Karpas-422 (cell line): ENCODE measurements at regions not wholly inside any gene's neighbourhood (a gene's known extent, or its start where the extent isn't known, plus 50 kb on each side); places are given as distances from the start of the nearest gene placed in this dataset.
A peak's percentile ranks its signal among the peaks of the same experiment; 100 is the strongest.

ENCODE experiments used
- DNase-seq: peaks from one replicate; pipeline ENCODE4 v3.0.0-alpha.2; 2015
- H2AFZ ChIP-seq: fragments of 200-600 bp; sonication (generic); 2 replicates; pipeline ENCODE4 v1.6.1; 2014; ENCODE audit warnings: antibody characterized with exemption, low read length, mixed read lengths
- H3K27ac ChIP-seq: fragments of 200-600 bp; sonication (generic); 2 replicates; pipeline ENCODE4 v1.5.1; 2014; ENCODE audit warnings: mild to moderate bottlenecking, low read length, moderate library complexity
- H3K27me3 ChIP-seq: fragments of 200-600 bp; sonication (generic); 2 replicates; pipeline ENCODE4 v1.6.1; 2014; ENCODE audit warnings: low read length, mixed read lengths
- H3K36me3 ChIP-seq: fragments of 200-600 bp; sonication (generic); 2 replicates; pipeline ENCODE4 v1.6.1; 2014; ENCODE audit warnings: low read length, mixed read lengths; ENCODE audit not compliant: insufficient read depth
- H3K4me1 ChIP-seq: fragments of 200-600 bp; sonication (generic); 2 replicates; pipeline ENCODE4 v1.6.1; 2014; ENCODE audit warnings: mild to moderate bottlenecking, low read length, mixed read lengths
- H3K4me2 ChIP-seq: fragments of 200-600 bp; sonication (generic); 2 replicates; pipeline ENCODE4 v1.6.1; 2014; ENCODE audit warnings: low read length, low read depth, mild to moderate bottlenecking; ENCODE audit not compliant: poor library complexity, severe bottlenecking
- H3K4me3 ChIP-seq: fragments of 200-600 bp; sonication (generic); 2 replicates; pipeline ENCODE4 v1.5.1; 2014; ENCODE audit warnings: mild to moderate bottlenecking, antibody characterized with exemption, low read length, mixed read lengths
- H3K79me2 ChIP-seq: fragments of 200-600 bp; sonication (generic); 2 replicates; pipeline ENCODE4 v1.6.1; 2014; ENCODE audit warnings: mild to moderate bottlenecking, low read length, mixed read lengths
- H3K9ac ChIP-seq: fragments of 200-600 bp; sonication (generic); 2 replicates; pipeline ENCODE4 v1.6.0; 2014; ENCODE audit warnings: low read length
- H3K9me2 ChIP-seq: fragments of 200-600 bp; sonication (generic), shearing (Covaris generic); replicated peaks from 2 replicates; pipeline ENCODE4 v1.6.0; 2014; ENCODE audit warnings: mild to moderate bottlenecking, low read length, moderate library complexity; ENCODE audit not compliant: insufficient read depth
- H3K9me3 ChIP-seq: fragments of 300-700, 200-600 bp; sonication (generic); 2 replicates; pipeline ENCODE4 v1.6.1; 2014; ENCODE audit warnings: low read length, mixed read lengths
- H4K20me1 ChIP-seq: fragments of 200-600 bp; sonication (generic); 2 replicates; pipeline ENCODE4 v1.6.1; 2014; ENCODE audit warnings: mild to moderate bottlenecking, antibody characterized with exemption, low read length, low read depth; ENCODE audit not compliant: insufficient read depth

- Histone ChIP-seq H3K9me3 (no peaks in the 10 kb centered on the region), H3K4me3 (no peak overlapping the region), H2AFZ (no peak overlapping the region), H3K27ac (no peak overlapping the region), H3K4me2 (no peak overlapping the region), H3K36me3 (no peaks in the 10 kb centered on the region), H3K4me1 (peaks cover 9% of the 10 kb centered on the region), H3K9me2 (no peaks in the 10 kb centered on the region), H3K9ac (no peak overlapping the region), H3K79me2 (no peaks in the 10 kb centered on the region), H4K20me1 (no peaks in the 10 kb centered on the region), H3K27me3 (no peaks in the 10 kb centered on the region)
- DNase-seq: no peak
Observed at GRCh38 chr6:56848105-56848504, 106.8 kb upstream of the BEND6 start.

GRCh38 chr6:56845032-56845431 is 109.9 kb upstream of the BEND6 start:
- no peaks in the 10 kb centered on the region for H3K79me2 ChIP-seq
- H3K36me3 ChIP-seq: no peaks in the 10 kb centered on the region
- no peaks in the 10 kb centered on the region for H3K9me2 ChIP-seq
- no peak overlapping the region for H2AFZ ChIP-seq
- H3K4me3 ChIP-seq: no peak overlapping the region
- no peak overlapping the region for H3K4me2 ChIP-seq
- H3K27ac ChIP-seq: no peak overlapping the region
- DNase-seq: no peak
- no peaks in the 10 kb centered on the region for H4K20me1 ChIP-seq
- no peak overlapping the region for H3K9ac ChIP-seq
- no peaks in the 10 kb centered on the region for H3K27me3 ChIP-seq
- H3K4me1 ChIP-seq: no peaks in the 10 kb centered on the region
- no peaks in the 10 kb centered on the region for H3K9me3 ChIP-seq

- no peak overlapping the region for H2AFZ ChIP-seq
- no peak overlapping the region for H3K4me2 ChIP-seq
- H3K79me2 ChIP-seq: no peaks in the 10 kb centered on the region
- H3K9me2 ChIP-seq: no peaks in the 10 kb centered on the region
- H3K27me3 ChIP-seq: no peaks in the 10 kb centered on the region
- no peaks in the 10 kb centered on the region for H3K4me1 ChIP-seq
- no peak overlapping the region for H3K4me3 ChIP-seq
- no peaks in the 10 kb centered on the region for H3K9me3 ChIP-seq
- no peak overlapping the region for H3K27ac ChIP-seq
- no peaks in the 10 kb centered on the region for H3K36me3 ChIP-seq
- no peak overlapping the region for H3K9ac ChIP-seq
- peak; percentile 66 for DNase-seq
- no peaks in the 10 kb centered on the region for H4K20me1 ChIP-seq
Observed at GRCh38 chr6:56843476-56844349, 111.2 kb upstream of the BEND6 start.

- Histone ChIP-seq H3K79me2 (no peaks in the 10 kb centered on the region), H3K9ac (no peak overlapping the region), H3K4me1 (no peaks in the 10 kb centered on the region), H2AFZ (no peak overlapping the region), H4K20me1 (no peaks in the 10 kb centered on the region), H3K4me3 (no peak overlapping the region), H3K36me3 (no peaks in the 10 kb centered on the region), H3K9me3 (no peaks in the 10 kb centered on the region), H3K4me2 (no peak overlapping the region), H3K27ac (no peak overlapping the region), H3K9me2 (no peaks in the 10 kb centered on the region), H3K27me3 (no peaks in the 10 kb centered on the region)
- DNase-seq: no peak
Observed at GRCh38 chr6:56842686-56843475, 112.0 kb upstream of the BEND6 start.

GRCh38 chr6:56841751-56842150 is 113.2 kb upstream of the BEND6 start:
- Histone ChIP-seq H3K4me1 (no peaks in the 10 kb centered on the region), H3K4me2 (no peak overlapping the region), H3K36me3 (no peaks in the 10 kb centered on the region), H3K4me3 (no peak overlapping the region), H3K27me3 (no peaks in the 10 kb centered on the region), H2AFZ (no peak overlapping the region), H3K9ac (no peak overlapping the region), H3K9me2 (no peaks in the 10 kb centered on the region), H4K20me1 (no peaks in the 10 kb centered on the region), H3K79me2 (no peaks in the 10 kb centered on the region), H3K9me3 (no peaks in the 10 kb centered on the region), H3K27ac (no peak overlapping the region)
- no peak for DNase-seq

- H3K9ac ChIP-seq: no peak overlapping the region
- H3K27ac ChIP-seq: no peak overlapping the region
- H3K4me3 ChIP-seq: no peak overlapping the region
- no peaks in the 10 kb centered on the region for H3K79me2 ChIP-seq
- no peak overlapping the region for H3K4me2 ChIP-seq
- H3K9me3 ChIP-seq: no peaks in the 10 kb centered on the region
- DNase-seq: no peak
- no peaks in the 10 kb centered on the region for H3K9me2 ChIP-seq
- H4K20me1 ChIP-seq: no peaks in the 10 kb centered on the region
- no peaks in the 10 kb centered on the region for H3K27me3 ChIP-seq
- H3K4me1 ChIP-seq: no peaks in the 10 kb centered on the region
- H3K36me3 ChIP-seq: no peaks in the 10 kb centered on the region
- no peak overlapping the region for H2AFZ ChIP-seq
Observed at GRCh38 chr6:56841381-56841749, 113.5 kb upstream of the BEND6 start.

- Histone ChIP-seq H3K4me3 (no peak overlapping the region), H3K4me1 (no peaks in the 10 kb centered on the region), H3K9me2 (no peaks in the 10 kb centered on the region), H2AFZ (no peak overlapping the region), H3K9ac (no peak overlapping the region), H3K27ac (no peak overlapping the region), H3K4me2 (no peak overlapping the region), H3K9me3 (no peaks in the 10 kb centered on the region), H3K27me3 (no peaks in the 10 kb centered on the region), H3K79me2 (no peaks in the 10 kb centered on the region), H3K36me3 (no peaks in the 10 kb centered on the region), H4K20me1 (no peaks in the 10 kb centered on the region)
- DNase-seq: peak; percentile 7
Observed at GRCh38 chr6:56840467-56841380, 114.2 kb upstream of the BEND6 start.
